Spleen (tissue), 7 donors: ENCODE measurements at regions not wholly inside any gene's neighbourhood (a gene's known extent, or its start where the extent isn't known, plus 50 kb on each side); places are given as distances from the start of the nearest gene placed in this dataset.

ENCODE experiments used
- CTCF ChIP-seq, 11 experiments: fragments of 200-600 bp in 7 of 11; fragments of 450-650 bp in 4 of 11; sonication (generic) in 4 of 11; IDR thresholded peaks in 8 of 11; conservative IDR thresholded peaks in 3 of 11; 1 replicate in 7 of 11; 2 replicates in 4 of 11; pipeline versions ENCODE4 v1.4.0 to v1.8.0; 2016 to 2021; ENCODE audit warnings: antibody characterized with exemption in 11 of 11, inconsistent platforms in 4 of 11, mild to moderate bottlenecking in 1 of 11
- POLR2A ChIP-seq, 3 donors: fragments of 450-650 bp; IDR thresholded peaks; one replicate each; pipeline ENCODE4 v1.5.1; 2017; ENCODE audit warnings: antibody characterized with exemption in 3 of 3, mild to moderate bottlenecking in 1 of 3
- donor health status: DM: no; HTN: no; CAD: no; lungs with moderate emphysema.
- donor health status: DM: no; HTN: no; CAD: no.
- donor health status: DM: no; HTN: no; CAD: no.

DNA sequence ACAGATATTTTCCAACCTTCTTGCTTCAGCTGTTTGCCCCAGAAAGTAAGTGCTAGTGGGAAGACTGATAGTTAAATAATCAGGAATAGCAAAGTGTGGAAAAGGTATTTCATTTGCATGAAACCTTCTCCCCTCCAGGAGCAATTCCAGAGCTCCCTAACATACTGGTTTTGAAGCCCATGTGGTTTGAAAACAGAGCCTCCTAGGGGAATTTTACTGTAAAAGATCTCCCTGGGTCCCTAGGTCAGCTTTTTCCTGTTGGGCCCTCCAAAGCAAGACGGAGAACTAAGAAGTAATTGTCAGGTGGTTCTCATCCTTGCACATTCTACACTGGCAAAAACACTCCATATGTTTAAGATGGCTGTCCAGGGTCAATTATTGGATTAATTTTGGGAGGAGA, 218.7 kb upstream of the FOXD3 start:
- TF ChIP-seq CTCF (IDR thresholded peaks at IDR 0.05 in 8 of 11, conservative IDR thresholded peaks at IDR 0.05 in 3 of 11) (no peak), POLR2A (IDR thresholded peaks at IDR 0.05) (no peak)
